Ishikawa (cell line): ENCODE measurements at regions not wholly inside any gene's neighbourhood (a gene's known extent, or its start where the extent isn't known, plus 50 kb on each side); places are given as distances from the start of the nearest gene placed in this dataset.
A peak's percentile ranks its signal among the peaks of the same experiment; 100 is the strongest.

Experiments
- CEBPB ChIP-seq: IDR thresholded peaks from 2 replicates; pipeline ENCODE4 v1.6.1; 2012
- CREB1 ChIP-seq: IDR thresholded peaks from 2 replicates; pipeline ENCODE4 v1.6.1; 2012; ENCODE audit warnings: low read depth
- EGR1 ChIP-seq: IDR thresholded peaks from 2 replicates; pipeline ENCODE4 v1.6.1; 2012
- EP300 ChIP-seq: IDR thresholded peaks from 2 replicates; pipeline ENCODE4 v1.6.1; 2012; ENCODE audit warnings: borderline replicate concordance
- FOXM1 ChIP-seq: IDR thresholded peaks from 2 replicates; pipeline ENCODE4 v1.6.1; 2012; ENCODE audit warnings: low read depth, borderline replicate concordance
- NFIC ChIP-seq: IDR thresholded peaks from 2 replicates; pipeline ENCODE4 v1.6.1; 2012
- RAD21 ChIP-seq: IDR thresholded peaks from 2 replicates; pipeline ENCODE4 v1.6.1; 2012; ENCODE audit warnings: low read depth
- TAF1 ChIP-seq: IDR thresholded peaks from 2 replicates; pipeline ENCODE4 v1.6.1; 2012; ENCODE audit warnings: low read depth, mild to moderate bottlenecking
- TCF12 ChIP-seq: IDR thresholded peaks from 2 replicates; pipeline ENCODE4 v1.6.1; 2012; ENCODE audit warnings: low read depth
- TEAD4 ChIP-seq: IDR thresholded peaks from 2 replicates; pipeline ENCODE4 v1.6.1; 2012
- YY1 ChIP-seq: IDR thresholded peaks from 2 replicates; pipeline ENCODE4 v1.6.1; 2012; ENCODE audit warnings: low read depth
- ZBTB7A ChIP-seq: IDR thresholded peaks from 2 replicates; pipeline ENCODE4 v1.6.1; 2012; ENCODE audit warnings: low read depth
- TF ChIP-seq, protein P1 (sequence below): IDR thresholded peaks from 2 replicates; pipeline ENCODE4 v1.6.1; 2012
- TF ChIP-seq, protein P2 (sequence below): IDR thresholded peaks from 2 replicates; pipeline ENCODE4 v1.6.1; 2012
- TF ChIP-seq, protein P3 (sequence below): IDR thresholded peaks from 2 replicates; pipeline ENCODE4 v1.6.1; 2012; ENCODE audit warnings: low read depth, mild to moderate bottlenecking

DNA sequence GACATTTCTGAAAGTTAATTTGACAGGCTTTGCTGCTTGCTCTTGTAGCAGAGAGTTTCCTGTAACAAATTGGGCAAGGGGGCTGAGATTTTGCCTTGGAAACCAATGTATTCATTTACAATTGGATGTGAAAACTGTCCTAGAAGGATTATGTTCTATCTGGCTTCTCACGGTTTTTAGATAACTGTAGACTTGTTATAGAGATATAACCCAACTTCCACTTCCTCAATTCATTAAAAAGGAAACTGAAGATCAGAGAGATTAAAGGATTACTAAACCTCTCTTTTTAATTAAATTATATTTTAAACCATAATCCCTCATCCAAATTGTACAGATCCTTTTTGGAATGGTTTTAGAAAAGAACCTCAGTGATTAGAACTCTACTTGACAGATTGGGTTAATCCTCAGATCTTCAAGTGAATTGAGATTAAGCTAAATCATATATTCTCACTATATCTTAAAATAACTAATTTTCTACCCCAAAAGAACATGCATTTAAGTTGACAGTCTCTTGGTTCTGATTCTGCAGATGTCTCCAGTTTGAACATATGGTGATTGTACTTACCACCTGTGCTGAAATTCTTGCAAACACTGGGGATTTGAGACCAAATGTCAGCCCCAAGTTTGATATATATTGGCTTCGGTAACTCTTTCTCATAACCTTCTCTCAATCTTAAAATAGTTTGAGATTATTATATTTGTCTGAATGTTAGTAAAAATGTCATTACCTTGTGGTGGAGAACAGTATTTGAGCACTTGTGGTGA lies 130.1 kb upstream of the C9orf72 start:
- TF ChIP-seq TCF12 (no peak), TAF1 (no peak), FOXM1 (no peak), TEAD4 (no peak), ZBTB7A (no peak), YY1 (no peak), CREB1 (no peak), NFIC (no peak)
- TF ChIP-seq, protein P1, sequence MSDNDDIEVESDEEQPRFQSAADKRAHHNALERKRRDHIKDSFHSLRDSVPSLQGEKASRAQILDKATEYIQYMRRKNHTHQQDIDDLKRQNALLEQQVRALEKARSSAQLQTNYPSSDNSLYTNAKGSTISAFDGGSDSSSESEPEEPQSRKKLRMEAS: no peak
- TF ChIP-seq, protein P2, sequence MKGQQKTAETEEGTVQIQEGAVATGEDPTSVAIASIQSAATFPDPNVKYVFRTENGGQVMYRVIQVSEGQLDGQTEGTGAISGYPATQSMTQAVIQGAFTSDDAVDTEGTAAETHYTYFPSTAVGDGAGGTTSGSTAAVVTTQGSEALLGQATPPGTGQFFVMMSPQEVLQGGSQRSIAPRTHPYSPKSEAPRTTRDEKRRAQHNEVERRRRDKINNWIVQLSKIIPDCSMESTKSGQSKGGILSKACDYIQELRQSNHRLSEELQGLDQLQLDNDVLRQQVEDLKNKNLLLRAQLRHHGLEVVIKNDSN: no peak
- TF ChIP-seq, protein P3, sequence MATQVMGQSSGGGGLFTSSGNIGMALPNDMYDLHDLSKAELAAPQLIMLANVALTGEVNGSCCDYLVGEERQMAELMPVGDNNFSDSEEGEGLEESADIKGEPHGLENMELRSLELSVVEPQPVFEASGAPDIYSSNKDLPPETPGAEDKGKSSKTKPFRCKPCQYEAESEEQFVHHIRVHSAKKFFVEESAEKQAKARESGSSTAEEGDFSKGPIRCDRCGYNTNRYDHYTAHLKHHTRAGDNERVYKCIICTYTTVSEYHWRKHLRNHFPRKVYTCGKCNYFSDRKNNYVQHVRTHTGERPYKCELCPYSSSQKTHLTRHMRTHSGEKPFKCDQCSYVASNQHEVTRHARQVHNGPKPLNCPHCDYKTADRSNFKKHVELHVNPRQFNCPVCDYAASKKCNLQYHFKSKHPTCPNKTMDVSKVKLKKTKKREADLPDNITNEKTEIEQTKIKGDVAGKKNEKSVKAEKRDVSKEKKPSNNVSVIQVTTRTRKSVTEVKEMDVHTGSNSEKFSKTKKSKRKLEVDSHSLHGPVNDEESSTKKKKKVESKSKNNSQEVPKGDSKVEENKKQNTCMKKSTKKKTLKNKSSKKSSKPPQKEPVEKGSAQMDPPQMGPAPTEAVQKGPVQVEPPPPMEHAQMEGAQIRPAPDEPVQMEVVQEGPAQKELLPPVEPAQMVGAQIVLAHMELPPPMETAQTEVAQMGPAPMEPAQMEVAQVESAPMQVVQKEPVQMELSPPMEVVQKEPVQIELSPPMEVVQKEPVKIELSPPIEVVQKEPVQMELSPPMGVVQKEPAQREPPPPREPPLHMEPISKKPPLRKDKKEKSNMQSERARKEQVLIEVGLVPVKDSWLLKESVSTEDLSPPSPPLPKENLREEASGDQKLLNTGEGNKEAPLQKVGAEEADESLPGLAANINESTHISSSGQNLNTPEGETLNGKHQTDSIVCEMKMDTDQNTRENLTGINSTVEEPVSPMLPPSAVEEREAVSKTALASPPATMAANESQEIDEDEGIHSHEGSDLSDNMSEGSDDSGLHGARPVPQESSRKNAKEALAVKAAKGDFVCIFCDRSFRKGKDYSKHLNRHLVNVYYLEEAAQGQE: no peak

DNA sequence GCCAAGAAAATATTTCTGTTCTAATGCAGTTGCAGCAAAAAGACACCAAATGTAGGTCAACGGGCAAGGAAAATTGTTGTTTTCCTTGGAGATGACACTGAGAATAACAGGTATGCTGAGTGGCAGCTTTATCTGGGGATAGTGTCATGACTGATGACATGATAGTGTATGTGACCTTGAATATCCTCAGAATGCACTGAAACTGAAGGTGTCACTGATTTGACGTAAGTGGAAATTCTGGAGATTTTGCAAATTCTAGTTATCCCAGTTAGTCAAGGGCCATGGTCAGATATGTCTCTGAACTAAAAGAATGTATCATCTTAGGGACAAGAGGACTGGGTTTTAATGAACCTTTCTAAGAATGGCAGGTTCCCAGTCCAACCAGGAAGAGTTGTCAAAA lies 138.0 kb upstream of the C9orf72 start:
- TF ChIP-seq TCF12 (no peak), FOXM1 (no peak), ZBTB7A (no peak), EP300 (no peak), CREB1 (no peak), RAD21 (no peak), CEBPB (no peak), EGR1 (no peak), NFIC (no peak)

DNA sequence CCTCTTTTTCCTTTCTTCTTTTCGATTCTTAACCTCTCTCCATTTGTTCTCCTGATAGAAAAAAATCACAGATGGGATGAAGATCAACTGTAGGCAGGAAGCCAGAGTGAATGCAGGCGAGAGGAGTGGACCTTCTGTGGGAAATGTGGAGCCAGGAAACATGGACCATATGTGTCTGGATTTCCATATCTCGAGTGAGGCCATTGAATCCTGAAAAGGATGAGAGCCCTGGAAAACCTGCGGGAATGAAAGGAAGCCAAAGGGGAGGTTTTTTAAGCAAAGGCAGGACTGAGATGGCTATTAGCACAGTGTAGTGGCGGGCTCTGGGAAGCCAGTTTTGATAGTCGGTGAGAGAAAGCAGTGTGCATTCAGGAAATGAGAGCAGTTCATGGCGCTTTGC lies 139.5 kb upstream of the C9orf72 start:
- TF ChIP-seq EP300 (no peak), TAF1 (no peak), TCF12 (no peak), TEAD4 (no peak), CREB1 (no peak), RAD21 (no peak), NFIC (no peak), ZBTB7A (no peak), CEBPB (no peak), YY1 (no peak)
- TF ChIP-seq, protein P1: no peak
- TF ChIP-seq, protein P3: no peak

DNA sequence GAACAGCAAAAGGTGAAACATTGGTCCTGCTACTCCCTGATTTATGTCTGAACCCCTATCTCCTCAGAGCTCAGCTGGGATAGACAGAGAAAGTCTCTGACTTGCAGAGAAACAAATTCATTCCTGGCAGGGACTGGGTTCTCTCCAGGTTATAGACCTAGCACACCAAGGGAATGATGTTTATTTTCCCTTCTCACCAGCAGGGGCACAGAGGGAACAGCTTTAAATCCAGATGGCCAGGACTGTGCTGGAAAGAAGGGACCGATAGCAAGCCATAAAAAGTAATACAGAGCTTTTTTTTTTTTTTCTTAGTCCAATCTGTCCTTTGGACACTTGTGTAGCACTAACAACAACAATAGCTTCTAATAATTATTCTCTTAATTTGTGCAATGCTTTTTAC lies 141.1 kb upstream of the C9orf72 start:
- TF ChIP-seq RAD21: 0 out of 2 replicates have a peak, but pooled peaks have one; percentile 12
- TF ChIP-seq EP300: no peak
- no peak for TF ChIP-seq EGR1

DNA sequence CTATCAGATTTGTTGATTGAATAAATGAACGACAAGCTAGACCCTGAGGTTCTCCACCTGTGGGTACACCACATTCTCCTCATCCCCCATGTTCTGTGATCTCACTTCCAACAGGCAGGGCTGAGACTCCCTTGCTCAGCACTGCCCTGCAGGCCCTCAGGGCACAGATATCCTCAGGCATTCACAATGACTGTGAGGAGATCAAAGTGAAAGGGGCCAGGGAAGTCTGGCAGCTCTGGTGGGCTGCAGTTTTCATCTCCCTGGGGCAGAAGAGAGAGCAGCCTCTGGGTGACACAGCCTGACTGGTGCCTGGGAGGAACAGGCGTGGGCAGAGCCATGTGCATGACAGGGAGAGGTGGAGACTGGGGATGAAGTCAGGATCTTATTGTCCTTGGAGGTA lies 142.4 kb upstream of the C9orf72 start:
- TF ChIP-seq ZBTB7A: no peak
- TF ChIP-seq TEAD4: no peak
- TF ChIP-seq, protein P1: no peak
- no peak for TF ChIP-seq EP300
- no peak for TF ChIP-seq TAF1
- TF ChIP-seq RAD21: no peak
- TF ChIP-seq FOXM1: no peak
- no peak for TF ChIP-seq YY1
- TF ChIP-seq, protein P3: no peak
- TF ChIP-seq CREB1: no peak
- TF ChIP-seq, protein P2: no peak
- no peak for TF ChIP-seq CEBPB
- no peak for TF ChIP-seq NFIC
- no peak for TF ChIP-seq EGR1
- no peak for TF ChIP-seq TCF12
